K562 (cell line): ENCODE measurements at regions not wholly inside any gene's neighbourhood (a gene's known extent, or its start where the extent isn't known, plus 50 kb on each side); places are given as distances from the start of the nearest gene placed in this dataset.

ENCODE experiments used
- ATAC-seq: fragments of 200-7000 bp; cut with Tn5 transposase; 3 replicates; pipeline ENCODE4 v1.9.1; 2020; ENCODE audit warnings: moderate library complexity
- BruUV-seq: library from RNA; stranded (reverse); fragments of 400-500 nt; replicated peaks from 2 replicates; lab custom pipeline; 2021; lab: Mats Ljungman, UMichigan
- CTCF ChIA-PET: fragments of 300-600 bp; formaldehyde crosslinking; extraction: SDS; loops from one replicate; lab custom pipeline; 2021; ENCODE audit warnings: low intra/inter-chr PET ratio; lab: Yijun Ruan, JAX
- POLR2A ChIA-PET: fragments of 300-600, 350-650 bp; sonication (Branson Sonifier 250); formaldehyde crosslinking; extraction: SDS; loops from one replicate; lab custom pipeline; 2021; ENCODE audit warnings: antibody characterized with exemption, inconsistent platforms; lab: Yijun Ruan, JAX
- DNase-seq, 4 experiments: peaks; one replicate each; pipeline versions ENCODE4 v3.0.0 to v3.0.0-alpha.2; 2011 to 2018; ENCODE audit warnings: low spot score in 3 of 4, mixed read lengths in 3 of 4; ENCODE audit errors: extremely low read depth in 1 of 4
- FAIRE-seq: peaks from 2 replicates; lab custom pipeline; 2011; peaks lifted over from hg19 to GRCh38; lab: Jason Lieb, UNC
- H2AFZ ChIP-seq: 2 replicates; pipeline ENCODE4 v1.6.0; 2011; ENCODE audit warnings: low read depth, low read length, control low read depth, inconsistent platforms
- H3K27ac ChIP-seq: fragments of 200-600 bp; 3 replicates; pipeline ENCODE4 v1.8.0; 2011; ENCODE audit warnings: low read depth, mild to moderate bottlenecking, control low read depth, inconsistent platforms, low read length, moderate library complexity, mixed read lengths; ENCODE audit errors: extremely low read depth
- H3K27me3 ChIP-seq, 2 experiments: fragments of 300-600 bp in 1 of 2; 2 replicates in 1 of 2; 3 replicates in 1 of 2; pipeline versions ENCODE4 v1.6.0 to v1.8.0; 2011; ENCODE audit warnings: inconsistent platforms in 2 of 2, low read length in 2 of 2, mild to moderate bottlenecking in 1 of 2, mixed read lengths in 1 of 2, moderate library complexity in 1 of 2; ENCODE audit not compliant: control insufficient read depth in 2 of 2, insufficient read depth in 2 of 2
- H3K36me3 ChIP-seq: fragments of 300-600 bp; 3 replicates; pipeline ENCODE4 v1.8.0; 2011; ENCODE audit warnings: mild to moderate bottlenecking, low read length, inconsistent platforms; ENCODE audit not compliant: control insufficient read depth, insufficient read depth
- H3K4me1 ChIP-seq, 2 experiments: fragments of 200-600 bp in 1 of 2; replicated peaks in 1 of 2; 2 replicates in 1 of 2; 3 replicates in 1 of 2; pipeline versions ENCODE4 v1.5.1 to v1.8.0; 2011; ENCODE audit warnings: inconsistent platforms in 2 of 2, low read length in 2 of 2, mild to moderate bottlenecking in 1 of 2, mixed read lengths in 1 of 2, moderate library complexity in 1 of 2; ENCODE audit not compliant: control insufficient read depth in 2 of 2, insufficient read depth in 2 of 2
- H3K4me2 ChIP-seq: 2 replicates; pipeline ENCODE4 v1.6.1; 2011; ENCODE audit warnings: low read length, control low read depth, inconsistent platforms, mixed read lengths; ENCODE audit not compliant: insufficient read depth
- H3K4me3 ChIP-seq: fragments of 200-600 bp; sonication (generic), shearing (Covaris generic); 2 replicates; pipeline ENCODE4 v1.5.1; 2016; ENCODE audit warnings: control low read depth, inconsistent platforms
- H3K79me2 ChIP-seq: fragments of 200-600 bp; 3 replicates; pipeline ENCODE4 v1.8.0; 2011; ENCODE audit warnings: low read length, inconsistent platforms; ENCODE audit not compliant: control insufficient read depth, insufficient read depth
- H3K9ac ChIP-seq, 2 experiments: 2 replicates each; pipeline versions ENCODE4 v1.6.0 to v1.6.1; 2011; ENCODE audit warnings: low read depth in 2 of 2, low read length in 2 of 2, control low read depth in 1 of 2, inconsistent platforms in 1 of 2, mild to moderate bottlenecking in 1 of 2, mixed read lengths in 1 of 2; ENCODE audit not compliant: insufficient read depth in 1 of 2
- H3K9me1 ChIP-seq: one replicate; pipeline ENCODE4 v1.6.0; 2011; ENCODE audit warnings: inconsistent platforms, mild to moderate bottlenecking, low read length, moderate library complexity; ENCODE audit not compliant: control insufficient read depth, insufficient read depth
- H3K9me3 ChIP-seq: replicated peaks from 2 replicates; pipeline ENCODE4 v1.5.1; 2011; ENCODE audit warnings: low read depth, low read length, inconsistent platforms; ENCODE audit not compliant: control insufficient read depth, insufficient read depth
- H4K20me1 ChIP-seq: replicated peaks from 2 replicates; pipeline ENCODE4 v1.6.1; 2011; ENCODE audit warnings: low read length, inconsistent platforms, mixed read lengths; ENCODE audit not compliant: control insufficient read depth, insufficient read depth
- ASH1L ChIP-seq: fragments of 450-650 bp; IDR thresholded peaks from 2 replicates; pipeline ENCODE4 v1.6.1; 2018; ENCODE audit warnings: borderline replicate concordance, mild to moderate bottlenecking, low read depth; ENCODE audit not compliant: partially characterized antibody
- BRF1 ChIP-seq: IDR thresholded peaks from 3 replicates; pipeline ENCODE4 v1.6.1; 2011; ENCODE audit warnings: borderline replicate concordance, mild to moderate bottlenecking; ENCODE audit not compliant: insufficient read length; ENCODE audit errors: extremely low read depth
- KDM5B ChIP-seq: fragments of 200-600 bp; sonication (generic); IDR thresholded peaks from 2 replicates; pipeline ENCODE4 v1.6.1; 2012; ENCODE audit warnings: low read depth, mild to moderate bottlenecking, moderate library complexity, low read length, control low read depth, inconsistent platforms; ENCODE audit not compliant: insufficient replicate concordance
- PRPF4 ChIP-seq: fragments of 200-400 bp; formaldehyde crosslinking; IDR thresholded peaks from one replicate; pipeline ENCODE4 v1.6.1; 2017; ENCODE audit warnings: low read length, low read depth, mild to moderate bottlenecking; ENCODE audit not compliant: insufficient read depth, poor library complexity, severe bottlenecking
- SAP30 ChIP-seq: fragments of 200-600 bp; sonication (generic); IDR thresholded peaks from 2 replicates; pipeline ENCODE4 v1.6.1; 2012; ENCODE audit warnings: borderline replicate concordance, low read depth, mild to moderate bottlenecking, moderate library complexity, low read length, control low read depth, inconsistent platforms; ENCODE audit not compliant: insufficient read depth, poor library complexity, severe bottlenecking
- SMAD3 ChIP-seq: fragments of 450-650 bp; formaldehyde crosslinking; conservative IDR thresholded peaks from 2 replicates; pipeline ENCODE4 v1.4.0; 2020; ENCODE audit warnings: mild to moderate bottlenecking
- WGBS: fragments of 100-300 bp; shearing (Covaris generic); methylation state at CpG from one replicate; pipeline ENCODE4 v1.1.6; 2016; ENCODE audit warnings: low coverage, mixed read lengths; ENCODE audit not compliant: insufficient coverage; ENCODE audit errors: missing lambda C conversion rate; 5-methylcytosine and 5-hydroxymethylcytosine counted together
- in situ Hi-C: fragments of 300-500 bp; cut with MboI; formaldehyde crosslinking; loops from 4 replicates; pipeline ENCODE4 v1.15.0; 2018; ENCODE audit warnings: inconsistent platforms, mixed read lengths
- intact Hi-C: fragments of 100-400 bp; cut with micrococcal nuclease; formaldehyde crosslinking; loops from 2 replicates; pipeline ENCODE4 v1.14.2; 2022

DNA sequence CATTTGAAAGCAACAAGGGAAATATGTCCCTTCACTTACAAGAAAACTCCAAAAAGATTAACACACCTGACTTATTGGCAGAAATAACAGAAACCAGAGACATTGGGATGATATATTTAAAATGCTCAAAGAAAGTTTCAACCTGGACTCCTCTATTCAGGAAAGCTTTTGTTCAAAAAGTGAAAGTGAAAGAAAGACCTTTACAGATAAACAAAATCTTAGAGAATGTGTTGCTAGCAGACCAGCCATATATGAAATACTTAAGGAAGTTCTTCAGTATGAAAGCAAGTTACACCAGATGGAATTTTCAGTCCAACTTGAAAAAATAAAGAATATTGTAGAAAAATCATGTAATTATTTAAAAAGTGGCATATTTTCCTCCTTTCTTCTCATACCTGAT lies 1075.1 kb downstream of the NR2F1-AS1 start:
- Histone ChIP-seq H3K4me1 (no peaks in the 10 kb centered on the region), H3K79me2 (no peaks in the 10 kb centered on the region), H3K9me3 (no peaks in the 10 kb centered on the region), H3K36me3 (no peaks in the 10 kb centered on the region), H4K20me1 (no peaks in the 10 kb centered on the region), H2AFZ (no peak overlapping the region), H3K4me3 (no peak overlapping the region), H3K27ac (no peak overlapping the region), H3K27me3 (no peaks in the 10 kb centered on the region), H3K9me1 (no peaks in the 10 kb centered on the region), H3K4me2 (no peak overlapping the region), H3K9ac (no peak overlapping the region)
- no peak for FAIRE-seq
- no peak for TF ChIP-seq PRPF4
- no peak for TF ChIP-seq BRF1
- no peak for TF ChIP-seq SMAD3 (CRISPR knock-in tag)
- DNase-seq: no peak
- BruUV-seq: no TSS peak
- ChIA-PET CTCF (no interaction called here), POLR2A (no interaction called here)
- no peak for ATAC-seq
- in situ Hi-C loops: no loop called here
- intact Hi-C loops: no loop called here

DNA sequence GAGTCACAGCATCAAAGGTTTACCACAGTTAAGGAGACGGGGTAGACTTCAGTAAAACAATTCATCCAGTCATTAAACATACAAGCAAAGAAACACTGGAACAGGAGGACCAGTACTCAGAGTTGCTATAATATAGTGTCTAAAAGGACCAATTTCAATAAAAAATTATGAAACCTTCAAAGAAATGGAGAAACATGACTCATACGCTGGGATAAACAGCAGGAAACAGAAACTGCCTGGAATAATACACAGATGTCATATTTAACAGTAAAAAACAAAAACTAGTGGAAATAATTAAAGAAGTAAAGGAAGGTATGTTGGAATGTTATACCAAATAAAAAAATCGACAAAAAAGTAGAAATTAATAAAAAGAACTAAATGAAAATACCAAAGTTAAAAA lies 1075.9 kb downstream of the NR2F1-AS1 start:
- in situ Hi-C loops (no loop called here), intact Hi-C loops (no loop called here)
- ATAC-seq (no peak), FAIRE-seq (no peak), DNase-seq (no peak)
- no peak overlapping the region for H2AFZ ChIP-seq
- H3K9ac ChIP-seq: no peak overlapping the region
- no peaks in the 10 kb centered on the region for H3K79me2 ChIP-seq
- 0% methylated on average over 3 of the region's 3 CpGs for WGBS
- no peaks in the 10 kb centered on the region for H3K36me3 ChIP-seq
- H3K4me1 ChIP-seq: no peaks in the 10 kb centered on the region
- H3K9me3 ChIP-seq: no peaks in the 10 kb centered on the region; the same call in 1 of the 2 replicates
- POLR2A ChIA-PET: no interaction called here
- H3K27ac ChIP-seq: no peak overlapping the region
- CTCF ChIA-PET: no interaction called here
- no TSS peak for BruUV-seq
- H3K27me3 ChIP-seq: no peaks in the 10 kb centered on the region
- no peak overlapping the region for H3K4me3 ChIP-seq
- TF ChIP-seq SAP30 (no peak), ASH1L (no peak), KDM5B (no peak)
- H3K4me2 ChIP-seq: no peak overlapping the region
- no peaks in the 10 kb centered on the region for H3K9me1 ChIP-seq
- no peaks in the 10 kb centered on the region for H4K20me1 ChIP-seq
